Ovary (tissue), 7 donors: ENCODE measurements at regions not wholly inside any gene's neighbourhood (a gene's known extent, or its start where the extent isn't known, plus 50 kb on each side); places are given as distances from the start of the nearest gene placed in this dataset.

Experiments
- DNase-seq, 5 donors: peaks; one replicate each; pipeline ENCODE4 v3.0.0-alpha.2; 2019 to 2020
- H3K27ac ChIP-seq, 2 donors: fragments of 200-600 bp; one replicate each; pipeline versions ENCODE4 v1.5.1 to v1.8.0; 2019 to 2022
- H3K27me3 ChIP-seq: fragments of 200-600 bp; one replicate; pipeline ENCODE4 v1.8.0; 2022
- H3K36me3 ChIP-seq: fragments of 200-600 bp; sonication (generic); one replicate; pipeline ENCODE4 v1.5.1; 2019
- H3K4me1 ChIP-seq: one replicate; pipeline ENCODE4 v1.8.1; 2013; ENCODE audit warnings: mild to moderate bottlenecking, moderate library complexity; ENCODE audit not compliant: insufficient read depth
- H3K4me3 ChIP-seq: fragments of 200-600 bp; sonication (generic); one replicate; pipeline ENCODE4 v1.5.1; 2017
- H3K9me3 ChIP-seq, 2 donors: fragments of 200-600 bp in 1 of 2; sonication (generic) in 1 of 2; one replicate each; pipeline versions ENCODE4 v1.5.1 to v1.8.1; 2013 to 2019; ENCODE audit warnings: mild to moderate bottlenecking in 1 of 2, moderate library complexity in 1 of 2
- EP300 ChIP-seq: sonication (generic); formaldehyde crosslinking; IDR thresholded peaks from one replicate; pipeline ENCODE4 v1.6.1; 2017; ENCODE audit warnings: antibody characterized with exemption
- POLR2A ChIP-seq: fragments of 450-650 bp; IDR thresholded peaks from one replicate; pipeline ENCODE4 v1.6.1; 2017; ENCODE audit warnings: antibody characterized with exemption, mild to moderate bottlenecking, moderate library complexity
- WGBS, 3 donors: extraction: QIAGEN DNeasy Blood & Tissue Kit in 1 of 3; methylation state at CpG; one replicate each; pipeline versions ENCODE4 v1.1.5 to v1.1.7; 2013 to 2017; 5-methylcytosine and 5-hydroxymethylcytosine counted together
- intact Hi-C, 4 donors: fragments of 100-400 bp; cut with DNase I; formaldehyde crosslinking; loops; one replicate each; pipeline versions ENCODE4 v1.11.0 to v1.15.1; 2022 to 2023
- TF ChIP-seq, protein P1 (sequence below), 3 donors: fragments of 450-650 bp in 2 of 3; fragments of 200-600 bp in 1 of 3; IDR thresholded peaks; one replicate each; pipeline versions ENCODE4 v1.5.1 to v1.8.0; 2016 to 2022; ENCODE audit warnings: antibody characterized with exemption in 3 of 3, mild to moderate bottlenecking in 1 of 3
- donor health status: DM: no; HTN: no; CAD: no; lungs with moderate emphysema.
- donor health status: DM: no; HTN: no; CAD: no.
- donor health status: Bipolar disorder and iron deficiency.
- donor health status: DM: no; HTN: no; CAD: no.
- donor health status: DM: yes; HTN: yes; CAD: no.

DNA sequence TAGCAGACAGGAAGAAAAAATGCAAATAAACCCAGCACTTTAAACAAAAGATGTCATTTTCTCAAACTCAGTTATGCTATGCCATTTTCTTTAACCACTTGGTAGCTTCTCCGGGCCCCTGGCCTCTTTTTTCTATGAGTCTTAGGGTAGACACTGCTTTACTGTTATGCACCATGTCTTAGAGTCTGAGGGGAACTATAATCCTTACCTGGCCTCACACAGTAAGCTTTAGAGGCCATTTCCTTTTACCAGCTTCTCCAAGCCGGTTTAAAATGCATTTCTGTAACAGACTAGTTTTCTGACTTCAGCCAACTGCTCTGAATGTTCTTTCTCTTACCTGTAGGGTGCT, 73.7 kb upstream of the EDEM3 start:
- DNase-seq: no peak
- Histone ChIP-seq H3K4me3 (no peak overlapping the region), H3K27me3 (no peaks in the 10 kb centered on the region), H3K27ac (peak overlapping the region in 1 of 2 donors; percentile 60), H3K9me3 (no peaks in the 10 kb centered on the region), H3K36me3 (no peaks in the 10 kb centered on the region), H3K4me1 (peaks cover 2% of the 10 kb centered on the region)
- intact Hi-C loops: no loop called here
- WGBS, 3 donors: 79 to 95% (median 86%) methylated on average over 2 of the region's 2 CpGs
- TF ChIP-seq POLR2A (no peak), EP300 (no peak)
- TF ChIP-seq, protein P1, sequence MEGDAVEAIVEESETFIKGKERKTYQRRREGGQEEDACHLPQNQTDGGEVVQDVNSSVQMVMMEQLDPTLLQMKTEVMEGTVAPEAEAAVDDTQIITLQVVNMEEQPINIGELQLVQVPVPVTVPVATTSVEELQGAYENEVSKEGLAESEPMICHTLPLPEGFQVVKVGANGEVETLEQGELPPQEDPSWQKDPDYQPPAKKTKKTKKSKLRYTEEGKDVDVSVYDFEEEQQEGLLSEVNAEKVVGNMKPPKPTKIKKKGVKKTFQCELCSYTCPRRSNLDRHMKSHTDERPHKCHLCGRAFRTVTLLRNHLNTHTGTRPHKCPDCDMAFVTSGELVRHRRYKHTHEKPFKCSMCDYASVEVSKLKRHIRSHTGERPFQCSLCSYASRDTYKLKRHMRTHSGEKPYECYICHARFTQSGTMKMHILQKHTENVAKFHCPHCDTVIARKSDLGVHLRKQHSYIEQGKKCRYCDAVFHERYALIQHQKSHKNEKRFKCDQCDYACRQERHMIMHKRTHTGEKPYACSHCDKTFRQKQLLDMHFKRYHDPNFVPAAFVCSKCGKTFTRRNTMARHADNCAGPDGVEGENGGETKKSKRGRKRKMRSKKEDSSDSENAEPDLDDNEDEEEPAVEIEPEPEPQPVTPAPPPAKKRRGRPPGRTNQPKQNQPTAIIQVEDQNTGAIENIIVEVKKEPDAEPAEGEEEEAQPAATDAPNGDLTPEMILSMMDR (IDR thresholded peaks at IDR 0.05): no peak

DNA sequence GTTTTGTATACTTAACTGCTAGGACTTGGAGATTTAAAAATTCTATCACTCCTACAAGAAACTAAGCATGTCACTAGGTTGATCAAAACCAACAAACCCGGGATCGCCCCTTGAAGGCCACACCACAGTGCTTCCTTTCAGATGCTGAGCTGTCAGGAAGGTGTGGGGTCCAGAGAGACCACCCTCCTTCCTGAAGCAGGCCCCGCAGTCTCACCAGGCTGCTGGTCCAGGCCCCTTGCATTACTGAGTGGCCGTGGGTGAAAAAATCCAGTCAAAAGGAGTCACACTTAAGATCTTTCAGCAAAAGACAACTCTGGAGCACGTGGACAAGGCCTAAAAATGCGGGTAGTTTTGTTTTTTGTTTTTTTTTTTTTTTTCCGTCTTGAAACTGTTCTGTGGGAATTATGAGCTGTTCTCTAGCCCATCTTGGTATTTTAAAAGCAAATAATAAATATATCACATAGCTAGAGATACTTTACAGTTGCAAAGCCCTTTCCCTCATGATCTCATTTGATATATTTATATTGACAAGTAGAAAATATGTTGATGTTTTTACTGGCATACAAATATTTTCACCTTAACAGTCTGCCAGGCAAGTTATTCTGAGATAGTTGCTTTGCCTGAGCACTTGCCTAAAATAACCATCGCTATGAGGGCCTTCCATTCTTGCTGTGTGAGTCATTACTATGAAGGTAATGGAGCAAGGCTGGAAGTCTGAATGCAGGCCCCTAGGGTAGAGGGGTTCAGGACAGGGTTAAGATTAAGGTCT, 73.1 kb upstream of the EDEM3 start:
- Histone ChIP-seq H3K4me3 (no peak overlapping the region), H3K9me3 (no peaks in the 10 kb centered on the region), H3K27ac (peak overlapping the region in 1 of 2 donors; percentile 60), H3K36me3 (no peaks in the 10 kb centered on the region), H3K4me1 (peaks cover 2% of the 10 kb centered on the region), H3K27me3 (no peaks in the 10 kb centered on the region)
- TF ChIP-seq, protein P1 (IDR thresholded peaks at IDR 0.05): no peak
- TF ChIP-seq POLR2A (no peak), EP300 (no peak)
- WGBS, 3 donors: 31 to 40% (median 32%) methylated on average over 8 of the region's 8 CpGs
- no peak for DNase-seq
- intact Hi-C loops: no loop called here

DNA sequence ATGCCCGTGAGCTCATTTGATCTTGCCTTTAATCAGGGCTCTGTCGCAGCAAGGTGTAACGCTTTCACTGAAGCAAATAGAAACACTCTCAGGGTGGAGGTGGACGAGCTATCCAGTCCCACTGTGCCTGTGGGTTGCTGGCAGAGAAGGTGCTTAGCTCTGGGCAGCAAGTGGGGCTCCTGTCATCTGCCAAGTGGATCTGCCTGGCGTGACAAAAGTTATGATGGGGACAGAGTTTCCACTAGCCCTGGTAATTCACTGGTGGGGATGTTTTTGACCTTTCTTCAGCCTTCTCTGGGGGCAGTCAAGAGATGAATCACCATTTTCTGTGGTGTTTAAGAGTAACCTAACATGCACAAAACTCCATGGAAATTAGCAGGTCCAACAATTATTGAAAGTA, 71.3 kb upstream of the EDEM3 start:
- no peak overlapping the region for H3K4me3 ChIP-seq
- 89 to 93% (median 89%) methylated on average over 5 of the region's 5 CpGs for WGBS, 3 donors
- no peak overlapping the region for H3K27ac ChIP-seq
- peaks cover 2% of the 10 kb centered on the region for H3K4me1 ChIP-seq
- no peaks in the 10 kb centered on the region for H3K36me3 ChIP-seq
- H3K9me3 ChIP-seq: no peaks in the 10 kb centered on the region
- no peaks in the 10 kb centered on the region for H3K27me3 ChIP-seq
- intact Hi-C loops: no loop called here
- DNase-seq: no peak
- TF ChIP-seq EP300 (no peak), POLR2A (no peak)

DNA sequence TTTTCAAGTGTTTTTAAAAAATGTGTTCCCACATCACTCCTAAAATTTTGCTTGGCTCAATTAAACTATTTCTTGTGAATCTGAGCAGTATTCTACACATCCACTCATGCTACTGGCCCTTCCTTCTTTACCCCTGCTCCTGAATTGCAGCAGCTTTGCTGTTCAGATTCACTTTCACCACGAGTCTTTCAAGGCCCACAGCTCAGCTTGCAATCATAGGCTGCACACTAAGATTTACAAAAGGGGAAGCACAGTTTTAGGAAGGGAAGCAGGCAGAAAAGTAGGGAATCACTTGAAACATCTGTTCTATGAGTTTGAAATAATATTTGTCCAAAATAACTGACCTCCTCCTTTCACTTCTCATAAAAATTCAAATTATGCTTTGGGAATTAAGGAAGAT, 70.9 kb upstream of the EDEM3 start:
- WGBS, 3 donors: 38 to 47% (median 44%) methylated on average over 1 of the region's 1 CpG
- intact Hi-C loops: no loop called here
- DNase-seq: no peak
- H3K27ac ChIP-seq: no peak overlapping the region
- no peak overlapping the region for H3K4me3 ChIP-seq
- H3K4me1 ChIP-seq: peaks cover 2% of the 10 kb centered on the region
- TF ChIP-seq EP300 (no peak), POLR2A (no peak)
- TF ChIP-seq, protein P1 (IDR thresholded peaks at IDR 0.05): no peak
- no peaks in the 10 kb centered on the region for H3K9me3 ChIP-seq
- H3K36me3 ChIP-seq: no peaks in the 10 kb centered on the region
- no peaks in the 10 kb centered on the region for H3K27me3 ChIP-seq

DNA sequence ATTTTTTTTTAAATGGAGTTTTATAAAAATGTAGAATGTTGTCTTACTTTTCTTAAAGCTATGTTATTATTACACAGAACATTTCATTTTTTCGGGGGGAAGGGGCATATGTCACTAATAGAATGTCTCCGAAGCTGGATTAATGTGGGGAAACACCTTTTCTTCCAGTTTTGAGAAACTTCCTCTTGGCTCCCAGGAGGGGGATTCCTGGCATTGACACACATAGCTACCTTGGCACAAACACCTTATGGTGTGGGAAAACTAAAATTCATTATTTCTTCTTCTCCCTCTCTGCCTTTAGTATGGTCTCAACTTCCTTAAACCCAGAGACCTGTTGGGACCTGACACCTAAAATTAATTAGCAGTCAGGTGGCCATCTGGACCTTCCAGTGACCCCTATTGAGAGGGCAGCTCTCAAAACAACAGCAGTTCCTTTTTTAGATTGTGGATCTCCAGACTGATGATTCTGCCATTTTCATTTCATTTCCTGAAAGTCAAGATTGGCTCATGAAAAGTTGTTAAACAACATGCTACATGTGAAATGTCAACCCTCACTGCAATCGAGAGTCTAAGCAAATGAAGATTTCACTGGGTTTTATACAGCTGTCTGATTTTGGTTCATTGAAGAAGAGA, 70.1 kb upstream of the EDEM3 start:
- DNase-seq: no peak
- Histone ChIP-seq H3K27ac (no peak overlapping the region), H3K4me3 (no peak overlapping the region), H3K9me3 (no peaks in the 10 kb centered on the region), H3K4me1 (peaks cover 2% of the 10 kb centered on the region), H3K27me3 (no peaks in the 10 kb centered on the region), H3K36me3 (no peaks in the 10 kb centered on the region)
- TF ChIP-seq, protein P1 (IDR thresholded peaks at IDR 0.05): no peak
- TF ChIP-seq POLR2A: no peak
- no peak for TF ChIP-seq EP300
- WGBS, 3 donors: 50 to 77% (median 74%) methylated on average over 3 of the region's 3 CpGs
- intact Hi-C loops: no loop called here
